Endothelial cell (in vitro differentiated cells): ENCODE measurements at regions not wholly inside any gene's neighbourhood (a gene's known extent, or its start where the extent isn't known, plus 50 kb on each side); places are given as distances from the start of the nearest gene placed in this dataset.

Source experiments
- DNase-seq: peaks from one replicate; pipeline ENCODE4 v3.0.0; 2021; ENCODE audit warnings: low spot score
- H3K27ac Mint-ChIP-seq: one replicate; pipeline ENCODE4 v1.8.0; 2021; ENCODE audit warnings: mixed read lengths, inconsistent platforms; ENCODE audit not compliant: unreplicated experiment
- H3K27me3 Mint-ChIP-seq: one replicate; pipeline ENCODE4 v1.8.0; 2021; ENCODE audit warnings: mild to moderate bottlenecking, moderate library complexity, mixed read lengths, inconsistent platforms; ENCODE audit not compliant: unreplicated experiment
- H3K36me3 Mint-ChIP-seq: one replicate; pipeline ENCODE4 v1.8.0; 2021; ENCODE audit warnings: mild to moderate bottlenecking, low read depth, mixed read lengths, inconsistent platforms; ENCODE audit not compliant: unreplicated experiment
- H3K4me1 Mint-ChIP-seq: one replicate; pipeline ENCODE4 v1.8.0; 2021; ENCODE audit warnings: mild to moderate bottlenecking, mixed read lengths, inconsistent platforms; ENCODE audit not compliant: unreplicated experiment
- H3K4me3 Mint-ChIP-seq: one replicate; pipeline ENCODE4 v1.8.0; 2021; ENCODE audit warnings: mild to moderate bottlenecking, mixed read lengths, inconsistent platforms; ENCODE audit not compliant: unreplicated experiment
- H3K9me3 Mint-ChIP-seq: one replicate; pipeline ENCODE4 v1.8.0; 2021; ENCODE audit warnings: mixed read lengths, inconsistent platforms; ENCODE audit not compliant: unreplicated experiment
- CTCF ChIP-seq: fragments of 200-600 bp; sonication (generic); IDR thresholded peaks from one replicate; pipeline ENCODE4 v1.5.0; 2021; ENCODE audit warnings: antibody characterized with exemption; ENCODE audit not compliant: unreplicated experiment

GRCh38 chr20:24818056-24818455 lies 131.0 kb upstream of the CST7 start:
- no peak for DNase-seq
- TF ChIP-seq CTCF, result no peak
- no peak overlapping the region for H3K4me3 Mint-ChIP-seq
- H3K4me1 Mint-ChIP-seq, result no peaks in the 10 kb centered on the region
- H3K9me3 Mint-ChIP-seq, result no peaks in the 10 kb centered on the region
- no peak overlapping the region for H3K27ac Mint-ChIP-seq
- H3K27me3 Mint-ChIP-seq, result peaks cover 2% of the 10 kb centered on the region
- no peaks in the 10 kb centered on the region for H3K36me3 Mint-ChIP-seq

- H3K9me3 Mint-ChIP-seq, result no peaks in the 10 kb centered on the region
- H3K4me3 Mint-ChIP-seq, result no peak overlapping the region
- no peak for TF ChIP-seq CTCF
- no peak for DNase-seq
- H3K36me3 Mint-ChIP-seq, result no peaks in the 10 kb centered on the region
- no peaks in the 10 kb centered on the region for H3K4me1 Mint-ChIP-seq
- no peak overlapping the region for H3K27ac Mint-ChIP-seq
- peaks cover 2% of the 10 kb centered on the region for H3K27me3 Mint-ChIP-seq
Observed at GRCh38 chr20:24819331-24819965, 129.6 kb upstream of the CST7 start.

- H3K27me3 Mint-ChIP-seq, result peaks cover 2% of the 10 kb centered on the region
- no peak for DNase-seq
- no peaks in the 10 kb centered on the region for H3K36me3 Mint-ChIP-seq
- no peaks in the 10 kb centered on the region for H3K4me1 Mint-ChIP-seq
- no peak overlapping the region for H3K4me3 Mint-ChIP-seq
- H3K9me3 Mint-ChIP-seq, result no peaks in the 10 kb centered on the region
- H3K27ac Mint-ChIP-seq, result no peak overlapping the region
- TF ChIP-seq CTCF, result no peak
Observed at GRCh38 chr20:24820345-24820744, 128.7 kb upstream of the CST7 start.

GRCh38 chr20:24821391-24821790 lies 127.7 kb upstream of the CST7 start:
- Mint-ChIP-seq H3K36me3 (no peaks in the 10 kb centered on the region), H3K27me3 (peaks cover 2% of the 10 kb centered on the region), H3K4me3 (no peak overlapping the region), H3K27ac (no peak overlapping the region), H3K9me3 (no peaks in the 10 kb centered on the region), H3K4me1 (no peaks in the 10 kb centered on the region)
- TF ChIP-seq CTCF, result no peak
- DNase-seq, result no peak

- H3K36me3 Mint-ChIP-seq, result no peaks in the 10 kb centered on the region
- DNase-seq, result no peak
- no peaks in the 10 kb centered on the region for H3K9me3 Mint-ChIP-seq
- TF ChIP-seq CTCF, result no peak
- H3K27me3 Mint-ChIP-seq, result peaks cover 2% of the 10 kb centered on the region
- H3K4me3 Mint-ChIP-seq, result no peak overlapping the region
- H3K4me1 Mint-ChIP-seq, result no peaks in the 10 kb centered on the region
- H3K27ac Mint-ChIP-seq, result no peak overlapping the region
Observed at GRCh38 chr20:24823176-24823784, 125.8 kb upstream of the CST7 start.
